Kidney epithelial cell (primary cell): ENCODE measurements at regions not wholly inside any gene's neighbourhood (a gene's known extent, or its start where the extent isn't known, plus 50 kb on each side); places are given as distances from the start of the nearest gene placed in this dataset.

Experiments
- DNase-seq: peaks from one replicate; pipeline ENCODE4 v3.0.0-alpha.2; 2010; ENCODE audit warnings: low read depth
- H3K27me3 ChIP-seq: 2 replicates; pipeline ENCODE4 v1.6.0; 2011; ENCODE audit warnings: low read length; ENCODE audit not compliant: control insufficient read depth, insufficient read depth
- H3K36me3 ChIP-seq: 2 replicates; pipeline ENCODE4 v1.5.1; 2011; ENCODE audit warnings: low read length; ENCODE audit not compliant: control insufficient read depth, insufficient read depth
- H3K4me3 ChIP-seq: 2 replicates; pipeline ENCODE4 v1.5.1; 2011; ENCODE audit warnings: low read depth, mild to moderate bottlenecking, control low read depth, low read length
- CTCF ChIP-seq: IDR thresholded peaks from 2 replicates; pipeline ENCODE4 v1.5.1; 2011; ENCODE audit warnings: mild to moderate bottlenecking, moderate library complexity, low read length, control low read depth, inconsistent platforms; ENCODE audit not compliant: insufficient read depth, poor library complexity, severe bottlenecking

GRCh38 chr18:60831971-60832370 lies 459.4 kb upstream of the MC4R start:
- Histone ChIP-seq H3K4me3 (no peak overlapping the region), H3K36me3 (no peaks in the 10 kb centered on the region), H3K27me3 (no peaks in the 10 kb centered on the region)
- no peak for TF ChIP-seq CTCF
- DNase-seq = no peak

DNA sequence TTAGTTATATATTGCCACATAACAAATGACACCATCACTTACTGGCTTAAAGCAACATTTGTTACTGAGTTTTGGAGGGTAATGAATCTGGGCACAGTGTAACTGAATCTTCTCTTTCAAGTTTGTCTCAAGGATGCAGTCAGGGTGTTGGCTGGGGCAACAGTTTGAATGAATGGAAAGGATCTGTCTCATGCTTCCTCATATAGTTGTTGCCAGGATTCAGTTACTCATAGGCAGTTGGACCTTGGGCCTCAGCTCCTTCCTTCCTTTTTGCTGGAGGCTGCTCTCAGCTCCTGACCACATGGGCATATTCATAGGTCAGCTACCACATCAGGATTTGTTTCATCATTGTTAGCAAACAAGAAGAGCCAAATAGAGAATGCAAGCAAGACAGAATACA lies 466.1 kb upstream of the MC4R start:
- no peak for TF ChIP-seq CTCF
- Histone ChIP-seq H3K36me3 (no peaks in the 10 kb centered on the region), H3K27me3 (no peaks in the 10 kb centered on the region), H3K4me3 (no peak overlapping the region)
- no peak for DNase-seq

- no peaks in the 10 kb centered on the region for H3K36me3 ChIP-seq
- no peaks in the 10 kb centered on the region for H3K27me3 ChIP-seq
- no peak for TF ChIP-seq CTCF
- no peak overlapping the region for H3K4me3 ChIP-seq
- DNase-seq = no peak
Observed at GRCh38 chr18:60846396-60846795, 473.8 kb upstream of the MC4R start.

GRCh38 chr18:60847517-60847916 lies 474.9 kb upstream of the MC4R start:
- Histone ChIP-seq H3K27me3 (no peaks in the 10 kb centered on the region), H3K4me3 (no peak overlapping the region), H3K36me3 (no peaks in the 10 kb centered on the region)
- TF ChIP-seq CTCF = no peak
- no peak for DNase-seq

- no peak overlapping the region for H3K4me3 ChIP-seq
- no peaks in the 10 kb centered on the region for H3K36me3 ChIP-seq
- no peaks in the 10 kb centered on the region for H3K27me3 ChIP-seq
- no peak for TF ChIP-seq CTCF
- no peak for DNase-seq
Observed at GRCh38 chr18:60861575-60861974, 471.7 kb upstream of the CDH20 start.

GRCh38 chr18:60862988-60863387 lies 470.2 kb upstream of the CDH20 start:
- no peak for DNase-seq
- no peaks in the 10 kb centered on the region for H3K36me3 ChIP-seq
- no peaks in the 10 kb centered on the region for H3K27me3 ChIP-seq
- no peak for TF ChIP-seq CTCF
- no peak overlapping the region for H3K4me3 ChIP-seq
